ENCODE measurements at regions not wholly inside any gene's neighbourhood (a gene's known extent, or its start where the extent isn't known, plus 50 kb on each side); places are given as distances from the start of the nearest gene placed in this dataset.
"Not testable (repeated sequence)": the region's sequence is repeated elsewhere in the genome, so short reads cannot be mapped to it uniquely, and the experiment has no call there.

DNA sequence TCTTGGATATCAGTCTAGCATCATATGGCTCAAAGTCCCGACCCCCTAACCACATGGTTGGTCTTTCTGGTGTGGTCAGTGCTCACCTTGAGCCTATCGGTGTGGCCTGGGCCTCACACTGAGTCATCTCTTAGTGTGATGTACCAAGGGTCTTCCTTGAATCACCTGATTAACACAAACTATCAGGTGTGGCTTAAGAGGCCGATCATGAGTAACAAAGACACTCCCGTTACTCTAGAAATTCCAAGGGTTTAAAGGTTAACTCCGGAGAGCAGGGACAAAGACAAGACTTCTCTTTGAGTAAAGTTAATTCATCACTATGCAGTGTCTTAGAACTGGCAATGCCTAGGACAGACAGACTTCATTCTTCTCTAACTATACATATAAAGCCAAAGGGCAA, 52.3 kb upstream of the ARMC3 start:
- DNase-seq (ENCODE audit: low read depth, low spot score) = no peak

GRCh38 chr10:22874189-22874854, 53.5 kb upstream of the ARMC3 start:
- DNase-seq (ENCODE audit: low read depth, low spot score) = no peak

DNA sequence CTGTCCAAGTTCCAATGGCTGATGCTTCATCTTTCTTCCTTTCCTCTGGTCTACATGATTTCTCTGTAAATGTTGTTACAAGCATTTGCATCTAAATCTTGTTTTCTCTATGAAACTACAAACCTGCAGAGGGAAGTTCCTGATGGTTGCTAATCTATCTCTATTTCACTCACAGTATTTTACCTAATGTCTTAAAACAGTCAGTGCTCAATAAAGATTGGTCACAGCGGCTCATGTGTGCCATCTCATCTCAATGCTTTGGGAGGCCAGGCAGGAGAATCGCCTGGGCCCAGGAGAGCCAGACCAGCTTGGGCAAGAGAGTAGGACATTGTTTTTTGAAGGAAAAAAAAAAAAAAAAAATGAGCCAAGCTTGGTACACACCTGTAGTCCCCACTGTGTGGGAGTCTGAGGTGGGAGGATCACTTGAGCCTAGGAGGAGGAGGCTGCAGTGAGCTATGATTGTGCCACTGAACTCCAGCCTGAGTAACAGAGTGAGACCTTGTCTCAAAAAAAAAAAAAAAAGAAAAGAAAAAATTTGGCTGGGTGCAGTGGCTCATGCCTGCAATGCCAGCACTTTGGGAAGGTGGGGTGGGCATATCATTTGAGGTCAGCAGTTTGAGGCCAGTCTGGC, 71.3 kb upstream of the ARMC3 start:
- DNase-seq (ENCODE audit: low read depth, low spot score) = no peak

DNA sequence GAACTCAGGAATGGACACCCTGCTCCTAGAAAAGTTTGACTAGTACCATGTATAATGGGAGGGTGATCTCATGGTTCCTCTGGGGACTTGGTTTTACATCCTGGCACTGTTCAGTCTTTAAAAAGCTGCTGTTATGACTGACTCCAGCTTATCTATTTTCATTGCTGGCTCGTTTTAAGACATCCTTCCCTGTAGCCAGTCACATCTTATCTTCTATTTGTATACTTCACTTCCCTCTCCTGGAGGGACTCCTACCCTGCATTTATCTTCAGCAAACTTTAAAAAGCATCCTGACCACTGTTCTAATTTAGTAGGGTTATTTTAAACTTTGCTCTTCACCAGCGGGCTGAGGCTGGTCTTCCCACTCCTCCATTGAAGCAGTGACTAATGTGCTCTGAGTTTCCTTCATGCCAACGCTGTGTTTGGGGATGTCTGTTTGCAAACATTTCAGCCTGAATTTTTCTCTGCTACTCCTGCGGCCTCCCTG, 72.9 kb upstream of the ARMC3 start:
- no peak for DNase-seq (ENCODE audit: low read depth, low spot score)

GRCh38 chr10:22853906-22854447, 73.9 kb upstream of the ARMC3 start:
- DNase-seq (ENCODE audit: low read depth, low spot score) = no peak

- no peak for DNase-seq (ENCODE audit: low read depth, low spot score)
Measured at GRCh38 chr10:22852712-22853353, 75.0 kb upstream of the ARMC3 start.

GRCh38 chr10:22851865-22852239, 76.0 kb upstream of the ARMC3 start:
- DNase-seq (ENCODE audit: low read depth, low spot score) = no peak

GRCh38 chr10:22850541-22850940, 77.3 kb upstream of the ARMC3 start:
- no peak for DNase-seq (ENCODE audit: low read depth, low spot score)

- DNase-seq (ENCODE audit: low read depth, low spot score) = no peak
Measured at GRCh38 chr10:22849077-22849805, 78.6 kb upstream of the ARMC3 start.

DNA sequence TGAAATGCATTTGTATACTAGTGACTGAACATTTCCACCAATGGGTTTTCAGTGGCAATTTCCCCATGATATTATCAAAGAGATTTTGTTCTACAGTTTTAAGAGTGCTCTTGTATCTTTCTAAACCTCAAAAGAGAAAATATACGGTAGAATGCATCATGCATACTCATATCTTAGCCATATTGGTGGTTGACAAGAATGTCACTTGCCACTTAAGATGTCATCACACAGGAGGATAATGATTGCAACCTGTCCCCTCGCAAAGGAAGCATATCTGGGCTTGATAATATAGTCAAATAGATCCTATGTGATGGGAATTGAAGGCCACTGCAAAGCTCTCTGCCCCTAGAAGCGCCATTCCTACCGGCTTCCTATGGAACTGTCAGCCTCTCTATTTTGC, 79.3 kb upstream of the ARMC3 start:
- DNase-seq (ENCODE audit: low read depth, low spot score) = no peak

- DNase-seq (ENCODE audit: low read depth, low spot score) = no peak
Measured at GRCh38 chr10:22846294-22846693, 81.6 kb upstream of the ARMC3 start.

DNA sequence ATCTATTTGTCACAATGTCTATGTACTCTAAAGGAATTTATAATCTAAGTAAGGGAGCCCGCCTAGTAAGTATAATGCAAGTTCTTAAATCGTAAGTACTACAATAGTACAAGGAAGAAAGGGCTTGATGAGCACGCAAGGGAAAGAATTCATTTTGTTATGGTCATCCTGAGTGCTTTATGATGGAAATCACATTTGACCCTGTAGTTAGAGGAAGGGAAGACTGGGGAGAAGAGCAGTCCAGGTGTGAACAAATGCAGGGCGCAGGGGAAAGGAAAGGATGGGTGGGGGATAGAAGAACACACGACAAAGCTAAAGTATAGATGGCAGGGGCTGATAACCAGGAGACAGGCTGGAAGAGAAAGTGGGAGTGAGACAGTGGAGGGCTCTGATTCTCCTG, 88.2 kb upstream of the ARMC3 start:
- DNase-seq (ENCODE audit: low read depth, low spot score) = no peak

GRCh38 chr10:22837771-22838170, 90.1 kb upstream of the ARMC3 start:
- no peak for DNase-seq (ENCODE audit: low read depth, low spot score)

GRCh38 chr10:22837351-22837750, 90.5 kb upstream of the ARMC3 start:
- DNase-seq (ENCODE audit: low read depth, low spot score) = no peak

DNA sequence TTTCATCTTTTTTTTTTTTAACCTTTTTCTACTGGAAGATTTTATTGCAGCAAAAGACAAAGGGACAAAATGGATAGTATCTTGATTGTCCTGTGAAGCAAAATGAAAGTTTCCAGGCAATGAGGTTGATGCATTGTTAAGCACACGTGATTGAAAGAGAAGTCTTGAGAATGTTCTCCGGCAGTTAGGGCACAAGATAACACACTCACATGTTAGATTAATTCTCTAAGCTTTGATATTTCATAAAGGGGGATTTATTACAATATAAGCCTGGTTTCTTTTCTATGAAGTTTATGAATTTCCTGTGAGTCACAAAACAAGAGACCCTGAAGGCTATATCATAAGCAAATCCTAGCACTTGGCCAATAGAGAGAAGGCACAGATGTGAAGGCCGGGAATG, 93.4 kb upstream of the ARMC3 start:
- DNase-seq (ENCODE audit: low read depth, low spot score) = no peak

DNA sequence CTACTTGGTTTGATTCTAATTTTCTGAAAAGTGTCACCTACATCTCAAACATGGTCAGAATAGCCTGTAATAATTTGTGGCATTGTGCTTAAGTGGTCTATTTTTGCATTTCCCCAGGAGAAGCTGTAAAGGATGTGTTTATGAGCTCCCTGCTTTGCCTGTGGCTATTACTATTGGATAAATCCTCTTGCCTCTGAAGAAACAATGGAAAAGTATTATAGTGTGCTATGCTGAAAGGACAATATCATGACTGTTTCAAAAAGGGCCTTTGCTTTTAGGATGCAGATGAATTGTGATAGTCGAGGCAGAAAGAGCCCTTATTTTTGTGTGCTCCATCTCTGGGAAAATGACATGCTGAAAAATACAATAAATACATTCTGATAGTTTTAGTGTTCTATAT, 94.1 kb upstream of the ARMC3 start:
- no peak for DNase-seq (ENCODE audit: low read depth, low spot score)

DNA sequence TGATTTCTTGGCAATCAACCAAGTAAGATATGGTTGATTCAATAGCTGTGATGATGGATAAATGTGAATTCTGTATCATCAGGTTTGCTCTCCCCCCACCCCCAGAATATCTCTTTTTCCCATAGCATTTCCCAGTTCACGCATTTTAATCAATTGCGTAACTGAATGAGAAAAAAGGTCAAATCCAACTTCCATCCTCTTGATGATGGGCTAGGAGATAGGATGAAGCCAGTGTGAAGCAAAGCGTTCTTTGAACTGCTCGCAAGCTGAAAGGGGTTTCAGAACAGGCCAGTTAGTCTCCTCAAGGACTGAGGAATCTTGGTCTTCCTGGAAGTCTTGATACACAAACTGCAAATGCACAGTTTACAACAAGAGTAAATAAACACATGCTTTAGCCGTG, 94.5 kb upstream of the ARMC3 start:
- no peak for DNase-seq (ENCODE audit: low read depth, low spot score)

GRCh38 chr10:22832851-22833250, 95.0 kb upstream of the ARMC3 start:
- DNase-seq (ENCODE audit: low read depth, low spot score) = no peak

- DNase-seq (ENCODE audit: low read depth, low spot score) = no peak
Measured at GRCh38 chr10:22832066-22832602, 95.7 kb upstream of the ARMC3 start.

DNA sequence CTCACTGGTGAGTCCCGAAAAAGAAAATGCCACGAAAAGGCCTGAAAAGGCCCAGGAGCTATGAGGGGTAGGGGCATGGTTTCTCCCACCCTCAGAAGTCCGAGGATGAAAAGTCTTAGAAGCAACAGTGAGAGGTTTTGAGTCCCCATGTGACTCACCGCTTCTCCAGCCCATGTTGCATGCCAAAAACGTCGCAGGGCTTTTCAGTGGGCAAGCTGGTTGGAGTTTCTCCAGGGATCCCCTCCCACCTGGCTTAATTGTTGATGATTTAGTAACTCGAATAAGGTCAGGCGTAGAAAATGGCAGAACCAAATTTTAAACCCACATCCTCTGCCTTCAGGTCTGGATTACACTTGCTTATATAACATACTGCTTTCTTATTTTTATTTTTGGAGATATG, 96.3 kb upstream of the ARMC3 start:
- DNase-seq (ENCODE audit: low read depth, low spot score) = no peak

GRCh38 chr10:22828712-22829111, 99.1 kb upstream of the ARMC3 start:
- DNase-seq (ENCODE audit: low read depth, low spot score) = not testable (repeated sequence)

DNA sequence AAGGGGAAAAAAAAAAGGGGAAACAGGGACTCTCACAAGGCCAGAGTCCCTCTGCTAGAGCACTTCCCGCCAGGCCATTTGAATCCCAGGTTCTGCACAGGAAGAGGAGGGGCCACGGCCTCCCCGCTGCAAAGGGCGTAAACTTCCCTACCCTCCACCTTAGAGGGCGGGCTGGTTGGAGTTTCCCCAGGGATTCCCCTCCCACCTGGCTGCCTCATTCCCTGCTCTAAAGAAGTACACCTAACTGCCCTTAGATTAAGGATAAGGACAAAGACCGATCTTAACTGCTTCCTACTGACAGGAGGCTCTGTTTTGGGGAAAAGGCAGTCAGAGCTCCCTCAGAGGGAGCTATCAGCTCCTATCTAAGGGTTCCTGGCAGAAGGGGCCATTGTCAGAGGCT, 102.0 kb upstream of the ARMC3 start:
- no peak for DNase-seq (ENCODE audit: low read depth, low spot score)
